ENCODE measurements at regions not wholly inside any gene's neighbourhood (a gene's known extent, or its start where the extent isn't known, plus 50 kb on each side); places are given as distances from the start of the nearest gene placed in this dataset.
"Not testable (repeated sequence)": the region's sequence is repeated elsewhere in the genome, so short reads cannot be mapped to it uniquely, and the experiment has no call there.

GRCh38 chr18:1779587-1779986 is 791.7 kb downstream of the METTL4 start:
- no peaks in the 10 kb centered on the region for H3K4me1 ChIP-seq (ENCODE audit: insufficient read depth, low read length)
- no peaks in the 10 kb centered on the region for H4K20me1 ChIP-seq (ENCODE audit: insufficient read depth, low read length)
- no peak for TF ChIP-seq CTCF (IDR thresholded peaks at IDR 0.05; ENCODE audit: extremely low read depth, low read depth, low read length)
- no peak for DNase-seq (ENCODE audit: insufficient read length, low spot score, missing footprints)
- no peaks in the 10 kb centered on the region for H3K79me2 ChIP-seq (ENCODE audit: insufficient read depth, low read length)
- no peak overlapping the region for H3K27ac ChIP-seq (ENCODE audit: low read depth, low read length)
- no peak overlapping the region for H3K4me2 ChIP-seq (ENCODE audit: insufficient read depth, low read length)
- no peaks in the 10 kb centered on the region for H3K36me3 ChIP-seq (ENCODE audit: insufficient read depth, low read length)
- H2AFZ ChIP-seq (ENCODE audit: low read length) = no peak overlapping the region
- peaks cover 2% of the 10 kb centered on the region for H3K9me3 ChIP-seq (ENCODE audit: low read depth, low read length)
- H3K27me3 ChIP-seq (ENCODE audit: insufficient read depth, low read length) = no peaks in the 10 kb centered on the region
- H3K4me3 ChIP-seq (ENCODE audit: insufficient read depth, low read length) = no peak overlapping the region

GRCh38 chr18:1784113-1784512 is 787.2 kb downstream of the METTL4 start:
- H3K4me1 ChIP-seq (ENCODE audit: insufficient read depth, low read length) = no peaks in the 10 kb centered on the region
- H3K4me3 ChIP-seq (ENCODE audit: insufficient read depth, low read length) = no peak overlapping the region
- no peaks in the 10 kb centered on the region for H3K36me3 ChIP-seq (ENCODE audit: insufficient read depth, low read length)
- no peak for TF ChIP-seq CTCF (IDR thresholded peaks at IDR 0.05; ENCODE audit: extremely low read depth, low read depth, low read length)
- H3K27me3 ChIP-seq (ENCODE audit: insufficient read depth, low read length) = no peaks in the 10 kb centered on the region
- no peak overlapping the region for H2AFZ ChIP-seq (ENCODE audit: low read length)
- no peak overlapping the region for H3K27ac ChIP-seq (ENCODE audit: low read depth, low read length)
- no peak for DNase-seq (ENCODE audit: insufficient read length, low spot score, missing footprints)
- H3K79me2 ChIP-seq (ENCODE audit: insufficient read depth, low read length) = no peaks in the 10 kb centered on the region
- H4K20me1 ChIP-seq (ENCODE audit: insufficient read depth, low read length) = no peaks in the 10 kb centered on the region
- H3K9me3 ChIP-seq (ENCODE audit: low read depth, low read length) = peaks cover 2% of the 10 kb centered on the region
- no peak overlapping the region for H3K4me2 ChIP-seq (ENCODE audit: insufficient read depth, low read length)

- H2AFZ ChIP-seq (ENCODE audit: low read length); H4K20me1 ChIP-seq (ENCODE audit: insufficient read depth, low read length); H3K4me3 ChIP-seq (ENCODE audit: insufficient read depth, low read length); H3K9me3 ChIP-seq (ENCODE audit: low read depth, low read length); H3K27me3 ChIP-seq (ENCODE audit: insufficient read depth, low read length); DNase-seq (ENCODE audit: insufficient read length, low spot score, missing footprints); H3K79me2 ChIP-seq (ENCODE audit: insufficient read depth, low read length); H3K36me3 ChIP-seq (ENCODE audit: insufficient read depth, low read length); H3K27ac ChIP-seq (ENCODE audit: low read depth, low read length); H3K4me2 ChIP-seq (ENCODE audit: insufficient read depth, low read length); H3K4me1 ChIP-seq (ENCODE audit: insufficient read depth, low read length): not testable (repeated sequence)
These were observed 785.3 kb downstream of the METTL4 start for GRCh38 chr18:1785980-1786379.

GRCh38 chr18:1796636-1797035 is 774.7 kb downstream of the METTL4 start:
- Histone ChIP-seq H3K36me3 (ENCODE audit: insufficient read depth, low read length) (no peaks in the 10 kb centered on the region), H3K4me2 (ENCODE audit: insufficient read depth, low read length) (no peak overlapping the region), H3K27me3 (ENCODE audit: insufficient read depth, low read length) (no peaks in the 10 kb centered on the region), H3K27ac (ENCODE audit: low read depth, low read length) (no peak overlapping the region), H2AFZ (ENCODE audit: low read length) (no peak overlapping the region), H4K20me1 (ENCODE audit: insufficient read depth, low read length) (no peaks in the 10 kb centered on the region), H3K4me1 (ENCODE audit: insufficient read depth, low read length) (no peaks in the 10 kb centered on the region), H3K4me3 (ENCODE audit: insufficient read depth, low read length) (no peak overlapping the region), H3K9me3 (ENCODE audit: low read depth, low read length) (no peaks in the 10 kb centered on the region), H3K79me2 (ENCODE audit: insufficient read depth, low read length) (no peaks in the 10 kb centered on the region)
- no peak for DNase-seq (ENCODE audit: insufficient read length, low spot score, missing footprints)
- TF ChIP-seq CTCF (IDR thresholded peaks at IDR 0.05; ENCODE audit: extremely low read depth, low read depth, low read length) = no peak

- Histone ChIP-seq H3K36me3 (ENCODE audit: insufficient read depth, low read length) (no peaks in the 10 kb centered on the region), H3K4me3 (ENCODE audit: insufficient read depth, low read length) (no peak overlapping the region), H4K20me1 (ENCODE audit: insufficient read depth, low read length) (no peaks in the 10 kb centered on the region), H2AFZ (ENCODE audit: low read length) (no peak overlapping the region), H3K27ac (ENCODE audit: low read depth, low read length) (no peak overlapping the region), H3K4me2 (ENCODE audit: insufficient read depth, low read length) (no peak overlapping the region), H3K79me2 (ENCODE audit: insufficient read depth, low read length) (no peaks in the 10 kb centered on the region), H3K27me3 (ENCODE audit: insufficient read depth, low read length) (no peaks in the 10 kb centered on the region), H3K4me1 (ENCODE audit: insufficient read depth, low read length) (no peaks in the 10 kb centered on the region), H3K9me3 (ENCODE audit: low read depth, low read length) (no peaks in the 10 kb centered on the region)
- TF ChIP-seq CTCF (IDR thresholded peaks at IDR 0.05; ENCODE audit: extremely low read depth, low read depth, low read length) = no peak
- DNase-seq (ENCODE audit: insufficient read length, low spot score, missing footprints) = peak; percentile 29
These were observed 774.1 kb downstream of the METTL4 start for GRCh38 chr18:1797235-1797634.

Data from osteoblast (primary cell).